ENCODE measurements at regions not wholly inside any gene's neighbourhood (a gene's known extent, or its start where the extent isn't known, plus 50 kb on each side); places are given as distances from the start of the nearest gene placed in this dataset.

DNA sequence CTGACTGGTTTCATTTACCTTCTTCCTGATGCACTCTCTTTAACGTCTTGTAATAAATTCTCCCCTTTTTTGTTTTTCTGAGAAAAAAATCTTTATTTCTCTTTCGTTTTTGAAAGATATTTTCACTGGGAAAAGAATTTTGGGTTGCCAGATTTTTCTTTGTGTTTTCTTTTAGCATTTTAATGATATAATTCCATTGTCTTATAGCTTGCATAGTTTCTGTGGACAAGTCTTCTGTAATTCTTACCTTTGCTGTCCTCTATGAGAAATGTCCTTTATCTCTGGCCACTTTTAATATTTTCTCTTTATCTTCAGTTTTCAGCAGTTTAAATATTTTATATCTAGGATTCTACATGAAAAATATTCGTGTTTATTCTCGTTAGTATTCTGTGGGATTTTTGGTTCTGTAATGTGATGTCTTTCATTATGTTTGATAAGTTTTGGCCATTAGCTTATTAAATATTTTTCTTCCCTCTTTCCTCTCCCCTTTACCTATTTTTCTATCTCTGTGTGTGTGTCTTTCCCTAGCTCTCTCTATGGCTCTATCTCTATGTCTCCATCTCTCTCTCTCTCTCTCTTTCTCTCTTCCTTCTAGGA, 236.5 kb downstream of the C16orf95 start:
- no peak for DNase-seq

DNA sequence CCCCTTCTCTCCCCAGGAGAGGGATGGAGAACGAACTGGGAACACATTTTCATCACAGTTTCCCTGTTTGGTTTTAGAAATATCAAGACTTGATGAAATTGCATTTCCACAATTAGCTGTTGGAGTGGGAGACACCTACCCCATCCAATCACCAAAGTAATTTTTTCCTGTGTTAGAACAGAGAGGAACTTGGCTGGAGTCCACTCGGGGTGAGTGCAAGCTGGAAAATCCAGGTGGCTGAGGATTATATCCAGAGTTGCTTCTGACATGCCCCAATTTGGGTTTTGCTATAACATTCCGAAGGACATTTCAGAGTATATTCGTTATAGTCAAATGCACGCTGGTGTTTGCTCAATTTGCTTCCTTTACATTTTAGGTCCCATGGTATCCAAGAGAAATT, 231.8 kb downstream of the C16orf95 start:
- no peak for DNase-seq

DNA sequence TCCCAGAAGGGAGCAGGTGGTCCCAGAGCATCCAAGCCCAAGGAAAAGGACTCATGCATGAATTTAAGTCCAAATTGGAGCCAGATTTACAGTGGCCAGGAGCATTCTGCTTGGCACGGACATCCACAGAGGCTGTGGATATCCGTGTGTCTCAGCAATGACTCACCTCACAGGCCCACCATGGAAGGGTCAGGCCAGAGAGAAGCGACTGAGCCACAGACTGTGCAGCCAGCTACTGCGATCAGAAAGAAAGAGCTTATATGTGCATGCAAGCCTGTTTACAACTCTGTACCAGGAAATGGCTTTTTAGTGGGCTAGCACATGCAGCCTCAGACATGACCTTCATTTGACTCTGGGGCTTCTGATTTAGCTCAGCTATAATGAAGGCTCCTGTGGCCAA, 231.0 kb downstream of the C16orf95 start:
- no peak for DNase-seq

DNA sequence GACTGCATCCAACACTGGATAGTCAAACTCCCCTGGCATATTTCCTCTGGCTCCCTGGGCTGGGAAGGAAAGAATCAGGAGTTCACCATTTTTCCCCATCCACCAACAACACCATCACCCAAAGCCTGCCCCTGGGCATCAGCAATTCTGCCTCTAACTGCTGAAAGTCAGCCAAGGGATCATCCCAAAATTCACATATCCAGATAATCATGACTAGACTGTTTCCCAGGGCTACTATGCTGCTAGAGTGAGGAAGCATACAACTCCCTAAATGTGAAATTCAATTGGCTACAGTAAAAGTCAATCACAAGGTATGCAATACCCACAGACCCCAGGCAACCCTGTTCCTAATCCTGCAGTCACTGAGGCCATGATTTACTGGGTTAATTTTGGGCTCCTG, 230.6 kb downstream of the C16orf95 start:
- DNase-seq: no peak

DNA sequence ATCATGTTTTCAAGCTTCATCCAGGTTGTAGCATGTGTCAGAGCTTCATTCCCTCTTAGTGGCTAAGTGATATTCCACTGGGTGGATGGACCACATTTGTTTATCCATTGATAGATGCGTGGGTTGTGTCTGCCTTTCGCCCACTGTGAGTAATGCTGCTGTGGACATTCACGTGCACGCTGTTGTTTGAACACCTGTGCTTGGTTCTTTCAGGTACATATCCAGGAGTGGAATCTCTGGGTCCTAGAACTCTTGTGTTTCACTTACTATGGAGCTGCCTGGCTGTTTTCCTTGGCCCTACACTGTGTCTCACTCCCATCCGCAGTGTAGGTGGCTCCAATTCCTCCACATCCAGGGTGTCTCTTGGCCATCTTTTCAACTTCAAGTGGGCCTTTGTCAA, 224.2 kb downstream of the C16orf95 start:
- DNase-seq: no peak

DNA sequence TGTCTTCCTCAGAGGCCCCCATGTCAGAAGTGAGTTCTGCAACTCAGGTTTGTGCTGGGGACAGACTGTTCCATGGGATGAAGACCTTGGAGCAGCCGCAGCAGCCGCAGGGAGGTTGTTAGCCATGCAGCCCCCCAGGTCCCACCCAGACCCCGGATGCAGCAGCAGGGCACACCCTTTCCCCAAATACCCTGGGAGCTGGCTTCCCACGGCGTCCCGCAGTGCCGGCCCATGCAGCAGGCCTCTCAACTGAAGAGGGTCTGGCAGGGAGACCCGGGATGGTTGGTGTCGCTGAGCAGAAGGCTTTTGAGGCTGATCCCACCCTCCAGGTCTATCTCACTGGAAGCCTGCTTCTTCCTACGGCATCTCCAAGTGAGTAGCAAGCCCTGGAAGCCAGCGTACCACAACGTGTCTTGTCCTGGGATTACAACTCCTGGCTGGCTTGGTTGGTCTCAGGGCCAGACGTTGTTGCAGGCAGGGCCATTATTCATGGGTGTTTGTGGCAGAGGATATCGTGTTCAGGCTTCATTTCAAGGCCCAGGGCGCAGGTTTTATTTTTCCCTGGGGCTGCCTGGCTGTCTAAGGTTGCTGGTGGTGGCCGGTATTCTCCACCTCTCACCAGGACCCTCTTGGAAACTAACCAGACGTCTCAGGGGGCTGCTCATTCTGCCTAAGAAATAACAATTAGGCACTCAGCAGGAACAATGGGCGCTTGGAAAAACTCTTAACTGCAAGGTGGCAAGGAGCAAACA, 223.2 kb downstream of the C16orf95 start:
- DNase-seq: no peak

DNA sequence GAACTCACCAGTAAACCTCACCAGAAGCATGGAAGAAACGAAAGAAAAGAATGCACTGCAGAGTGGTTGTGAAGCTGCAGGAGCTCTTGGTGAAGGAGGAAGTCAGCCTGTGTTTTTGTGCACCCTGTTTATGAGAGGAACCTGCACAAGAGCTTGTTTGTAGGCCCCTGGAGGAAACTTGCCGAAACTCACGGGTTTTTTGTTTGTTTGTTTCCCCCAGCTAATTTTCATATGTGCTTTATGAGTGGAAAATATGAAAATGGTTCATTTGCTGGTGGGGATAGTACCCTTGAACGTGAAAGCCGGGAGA, 222.7 kb downstream of the C16orf95 start:
- no peak for DNase-seq

DNA sequence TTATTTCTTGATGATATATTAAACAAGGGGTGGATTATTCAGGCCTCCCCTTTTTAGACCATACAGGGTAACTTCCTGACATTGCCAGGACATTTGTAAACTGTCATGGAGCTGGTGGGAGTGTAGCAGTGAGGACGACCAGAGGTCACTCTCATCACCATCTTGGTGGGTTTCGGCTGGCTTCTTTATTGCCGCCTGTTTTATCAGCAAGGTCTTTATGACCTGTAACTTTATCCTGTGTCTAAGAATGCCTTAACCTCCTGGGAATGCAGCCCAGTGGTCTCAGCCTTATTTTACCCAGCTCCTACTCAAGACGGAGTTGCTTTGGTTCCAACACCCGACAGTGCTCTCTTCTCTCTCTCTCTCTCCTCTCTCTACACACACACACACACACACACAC, 221.9 kb downstream of the C16orf95 start:
- no peak for DNase-seq

DNA sequence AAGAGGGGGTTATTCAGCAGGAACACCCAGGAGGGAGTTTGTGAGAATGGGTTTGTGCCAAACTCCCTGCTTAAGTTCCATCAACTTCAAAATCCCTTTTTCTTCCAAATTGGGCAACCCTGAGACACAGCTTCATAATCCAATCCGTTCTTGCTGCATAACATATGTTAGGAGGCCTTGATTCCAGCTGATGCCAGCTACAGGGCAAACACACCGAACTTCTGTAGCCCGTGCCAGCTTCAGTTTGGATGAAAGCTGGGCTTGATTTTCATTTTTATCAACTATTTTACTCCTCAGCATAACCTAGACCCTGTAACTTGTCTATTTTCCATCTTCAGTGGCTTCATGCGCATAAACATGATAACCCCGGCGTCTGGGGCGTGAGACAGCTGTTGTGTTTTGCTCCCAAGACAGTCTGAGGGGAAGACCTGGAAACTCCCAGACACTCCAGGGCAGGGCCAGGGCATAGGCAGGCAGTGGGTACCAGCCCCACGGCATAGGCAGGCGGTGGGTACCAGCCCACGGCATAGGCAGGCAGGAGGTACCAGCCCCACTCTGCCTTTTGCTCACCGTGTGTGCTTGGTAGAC, 220.4 kb downstream of the C16orf95 start:
- no peak for DNase-seq

DNA sequence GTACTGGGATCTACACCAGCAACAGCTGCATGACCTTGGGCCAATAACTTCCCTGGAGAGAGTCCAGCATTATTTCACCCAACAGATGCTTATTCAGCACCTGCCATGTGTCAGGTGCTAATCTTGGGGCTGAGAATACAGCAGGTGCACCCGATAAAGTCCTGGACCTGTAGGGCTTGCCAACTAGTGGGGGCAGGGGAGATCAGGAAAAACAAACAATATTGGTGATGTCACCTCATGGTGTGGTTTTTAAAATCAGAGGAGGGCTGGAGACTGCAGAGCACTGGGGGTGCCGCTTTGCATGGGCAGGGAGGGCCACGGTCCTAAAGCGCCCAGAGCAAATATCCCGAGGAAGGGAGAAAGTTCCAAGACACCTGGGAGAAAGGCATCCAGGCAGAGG, 218.8 kb downstream of the C16orf95 start:
- no peak for DNase-seq

DNA sequence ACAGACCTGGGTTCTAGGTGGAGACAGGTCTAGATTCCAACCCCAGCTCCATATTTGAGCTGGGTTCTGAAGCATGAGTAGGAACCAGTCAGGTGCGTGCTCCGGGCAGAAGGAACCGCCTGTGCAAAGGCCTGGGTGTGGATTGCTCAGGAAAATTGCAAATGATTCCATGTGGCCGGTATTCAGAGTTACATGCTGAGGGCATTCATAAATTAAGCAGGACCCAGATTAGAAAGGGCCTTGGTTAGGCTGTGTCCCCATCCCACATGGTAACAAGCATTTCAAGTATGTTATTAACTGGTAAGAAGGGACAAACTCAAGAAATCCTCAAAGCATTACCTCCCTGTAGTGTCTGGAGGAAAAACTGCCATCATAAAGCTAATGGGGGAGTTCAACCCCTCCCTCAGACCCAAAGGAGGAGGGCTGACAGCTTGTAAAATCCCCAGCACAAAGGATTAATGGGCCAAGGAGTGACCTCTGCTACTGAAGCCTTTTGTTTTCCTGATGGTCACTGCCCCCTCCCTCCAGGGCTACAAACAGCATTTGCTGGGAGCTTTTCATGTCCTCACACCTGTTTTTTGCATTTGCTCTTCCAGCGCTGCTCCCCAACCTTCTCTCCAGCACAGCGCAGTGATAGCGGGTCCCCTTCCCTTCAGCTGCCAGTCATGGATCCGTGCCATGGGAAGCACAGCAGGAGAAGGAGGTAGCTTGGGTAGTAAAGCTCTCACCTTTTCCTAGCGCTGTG, 218.0 kb downstream of the C16orf95 start:
- DNase-seq: no peak

DNA sequence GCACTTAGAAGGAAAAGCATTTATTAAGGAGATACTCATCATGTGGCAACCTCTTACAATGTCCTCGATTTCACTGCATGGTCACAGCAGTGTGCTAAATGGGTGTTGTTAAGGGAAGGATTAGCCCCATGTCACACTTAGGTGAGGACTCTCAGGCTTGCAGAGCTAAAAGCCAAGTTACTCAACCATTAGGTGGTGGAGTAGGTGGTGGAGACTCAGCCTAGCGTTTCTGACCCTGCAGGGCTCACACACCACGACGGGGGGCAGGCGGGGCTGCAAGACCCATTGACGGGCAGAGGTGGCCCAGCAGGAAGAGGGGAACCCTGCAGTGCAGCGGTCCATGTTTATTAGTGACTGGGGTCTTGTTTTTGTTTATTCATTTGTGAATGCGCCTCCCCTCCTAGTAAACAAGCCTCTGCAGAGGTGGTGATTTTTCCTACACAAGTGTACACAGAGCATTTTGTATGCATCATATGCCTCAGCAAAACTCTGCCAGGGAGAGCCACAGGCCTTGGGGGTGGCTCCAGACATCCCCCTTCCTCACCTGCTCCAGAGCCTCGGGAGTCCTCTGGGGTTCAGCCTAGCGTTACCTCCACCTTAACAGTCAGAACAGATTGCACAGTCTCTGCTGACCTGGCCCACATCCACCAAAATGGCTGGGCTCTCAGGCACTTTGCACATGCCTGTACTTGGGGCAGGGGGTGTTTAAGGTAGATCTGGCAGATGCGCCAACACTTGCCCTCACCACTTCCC, 216.7 kb downstream of the C16orf95 start:
- no peak for DNase-seq

DNA sequence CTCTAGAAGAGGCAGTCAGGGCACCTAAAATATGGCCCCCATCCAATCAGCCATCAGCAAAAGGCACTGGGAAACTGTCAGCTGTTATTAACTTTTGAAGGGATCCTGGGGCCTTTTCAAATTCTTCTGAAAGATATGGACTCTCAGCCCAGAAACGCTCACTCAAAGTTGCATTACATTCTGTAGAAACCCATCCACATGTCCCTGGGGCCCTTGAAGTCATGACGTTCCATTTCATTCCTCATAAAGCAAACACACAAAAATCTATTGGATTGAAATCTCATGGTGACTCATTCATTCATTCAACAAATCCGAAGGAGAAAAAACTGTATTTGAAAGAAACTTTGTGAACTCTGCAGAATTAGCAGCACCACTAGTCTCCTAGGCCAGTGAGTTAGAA, 215.3 kb downstream of the C16orf95 start:
- no peak for DNase-seq

DNA sequence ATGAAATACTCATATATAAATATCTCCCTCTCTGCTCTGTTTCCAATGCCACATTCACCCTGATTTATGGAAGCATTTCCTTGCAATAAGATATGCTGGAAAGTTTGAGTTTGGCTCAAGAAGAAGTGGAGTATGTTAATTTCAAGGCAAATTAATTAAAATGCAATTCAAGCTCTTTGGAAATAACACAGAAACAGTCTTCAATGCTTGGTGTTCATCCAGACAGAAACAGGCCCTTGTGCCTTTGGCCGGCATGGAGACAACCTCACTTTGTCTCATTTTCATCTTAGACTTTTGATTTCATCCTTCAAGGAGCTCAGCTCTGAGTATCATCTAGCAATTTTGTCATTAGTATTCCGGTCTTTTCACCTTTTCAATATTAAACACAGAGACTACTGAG, 210.0 kb downstream of the C16orf95 start:
- DNase-seq: no peak

DNA sequence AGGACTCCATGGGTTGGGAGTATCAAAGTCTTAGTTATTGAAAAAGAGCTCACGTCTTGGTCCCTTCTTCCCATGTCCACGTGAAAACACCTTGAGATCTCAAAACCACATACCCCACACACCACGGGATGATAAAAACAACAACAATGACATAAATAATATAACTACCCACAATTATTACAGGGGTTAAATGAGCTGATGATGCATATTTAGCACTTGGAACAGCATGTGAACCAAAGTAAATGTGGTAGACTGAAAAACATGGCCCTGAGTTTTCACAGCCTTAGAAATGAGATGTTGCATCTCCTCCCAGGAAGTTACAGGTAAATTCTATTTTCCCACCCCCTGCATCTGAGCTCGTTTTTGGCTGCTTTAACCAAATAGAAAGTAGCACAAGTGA, 208.9 kb downstream of the C16orf95 start:
- no peak for DNase-seq

DNA sequence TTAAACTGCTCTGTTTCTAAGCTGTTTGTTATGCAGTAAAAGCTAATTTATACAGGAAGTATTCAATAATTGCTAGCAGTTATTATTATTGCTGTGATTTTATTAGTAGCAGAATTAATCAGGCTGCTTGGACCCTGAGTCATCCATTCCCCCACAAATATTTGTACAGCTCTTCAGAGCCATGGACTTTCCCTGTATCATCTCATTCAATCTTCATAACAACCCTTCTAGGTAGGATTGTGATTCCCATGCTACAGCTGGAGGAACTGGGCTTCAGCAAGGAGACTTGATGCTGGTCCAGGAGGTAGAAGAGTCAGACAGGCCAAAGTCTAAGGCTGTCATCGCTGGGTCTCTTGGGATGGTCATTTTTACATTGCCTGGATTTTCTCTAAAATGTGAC, 208.3 kb downstream of the C16orf95 start:
- no peak for DNase-seq

DNA sequence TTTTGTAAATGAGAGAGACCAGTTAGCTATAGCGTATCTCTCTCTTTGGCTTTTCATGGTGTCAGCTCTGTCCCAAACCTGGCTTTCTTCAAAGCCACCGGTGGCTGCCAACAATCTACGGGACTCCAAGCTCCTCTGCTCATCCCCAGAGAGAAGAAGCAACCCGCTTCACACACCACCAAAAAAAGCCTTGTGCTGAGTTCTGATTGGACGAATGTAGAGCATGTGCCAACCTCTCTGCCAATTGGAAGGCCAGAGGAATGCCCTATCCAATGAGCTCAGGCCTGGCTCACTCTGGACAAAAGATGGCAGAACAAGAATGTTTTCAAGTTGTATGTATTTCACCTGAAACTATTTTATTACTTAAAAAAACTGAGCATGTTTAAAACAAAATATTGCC, 202.4 kb downstream of the C16orf95 start:
- no peak for DNase-seq

DNA sequence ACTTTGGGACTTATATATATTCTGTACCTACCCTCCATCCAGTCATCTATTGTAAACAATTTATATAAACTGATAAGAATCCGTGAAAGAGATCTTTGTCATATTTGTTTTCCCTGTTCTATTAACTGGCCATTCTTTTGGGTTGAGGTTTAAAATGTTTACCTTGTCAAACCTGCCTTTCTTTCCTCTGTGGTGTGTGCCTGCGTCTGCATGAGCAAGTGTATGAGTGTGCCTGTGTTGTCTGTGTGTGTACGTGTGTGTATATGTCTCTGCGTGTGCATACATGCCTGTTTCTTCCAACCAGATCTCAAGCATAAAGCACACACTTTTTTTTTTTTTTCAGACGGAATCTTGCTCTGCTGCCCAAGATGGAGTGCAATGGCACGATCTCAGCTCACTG, 201.5 kb downstream of the C16orf95 start:
- DNase-seq: no peak

DNA sequence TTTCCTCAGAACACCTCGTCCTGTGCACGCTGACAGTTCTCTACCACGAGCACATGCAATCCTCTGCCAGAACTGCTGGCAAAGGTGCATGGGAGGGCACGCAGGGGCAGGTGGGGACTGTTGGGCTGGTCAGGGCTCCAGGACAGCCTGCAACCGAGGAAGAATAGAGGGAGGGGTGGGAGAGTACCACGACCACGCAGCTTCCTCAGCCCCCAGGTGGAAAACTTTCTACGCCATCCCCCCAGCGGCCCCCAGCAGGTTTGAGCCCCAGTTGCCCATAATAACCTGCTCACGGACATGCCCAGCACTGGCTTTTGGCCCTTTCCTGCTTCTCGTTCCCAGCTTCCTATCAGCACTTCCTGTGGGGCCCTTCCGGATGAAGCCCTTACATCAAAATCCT, 199.3 kb downstream of the C16orf95 start:
- DNase-seq: no peak

DNA sequence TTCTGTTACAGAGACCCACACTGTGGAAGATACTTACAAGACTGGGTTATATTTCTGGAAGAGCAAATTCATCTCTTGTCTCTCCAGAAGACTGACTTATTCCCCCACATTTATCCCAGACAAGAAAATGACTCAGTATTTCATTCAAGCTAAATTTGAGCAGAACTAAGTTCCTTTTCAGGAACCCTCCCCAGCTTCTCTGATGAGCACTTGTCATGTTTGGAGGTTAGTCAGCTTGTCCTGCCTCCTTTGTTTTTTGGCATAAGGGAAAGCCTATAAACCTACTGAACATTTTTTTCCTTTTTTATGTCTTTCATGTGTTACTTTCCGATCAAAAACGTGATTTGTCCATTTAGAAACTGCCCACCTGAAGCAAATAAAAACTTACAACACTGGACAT, 198.0 kb downstream of the C16orf95 start:
- DNase-seq: no peak

DNA sequence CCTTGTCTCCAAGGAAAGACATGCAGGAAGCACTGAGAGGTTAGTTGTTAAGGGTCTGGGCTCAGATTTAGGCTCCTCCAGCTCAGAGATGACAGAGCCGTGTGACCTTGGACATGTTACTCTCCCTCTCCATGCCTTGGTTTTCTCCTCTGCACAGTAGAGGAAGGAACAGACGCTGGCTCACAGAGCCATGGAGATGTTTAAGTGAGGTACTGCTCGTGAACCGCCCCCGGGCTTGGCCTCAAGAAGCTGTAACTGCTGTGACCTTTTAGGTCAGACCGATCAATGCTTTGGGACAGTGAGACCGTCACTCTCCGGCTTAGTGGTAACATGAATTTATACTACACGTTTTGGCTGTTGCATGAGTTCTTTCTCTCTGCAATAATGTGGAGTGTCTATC, 197.4 kb downstream of the C16orf95 start:
- DNase-seq: no peak

DNA sequence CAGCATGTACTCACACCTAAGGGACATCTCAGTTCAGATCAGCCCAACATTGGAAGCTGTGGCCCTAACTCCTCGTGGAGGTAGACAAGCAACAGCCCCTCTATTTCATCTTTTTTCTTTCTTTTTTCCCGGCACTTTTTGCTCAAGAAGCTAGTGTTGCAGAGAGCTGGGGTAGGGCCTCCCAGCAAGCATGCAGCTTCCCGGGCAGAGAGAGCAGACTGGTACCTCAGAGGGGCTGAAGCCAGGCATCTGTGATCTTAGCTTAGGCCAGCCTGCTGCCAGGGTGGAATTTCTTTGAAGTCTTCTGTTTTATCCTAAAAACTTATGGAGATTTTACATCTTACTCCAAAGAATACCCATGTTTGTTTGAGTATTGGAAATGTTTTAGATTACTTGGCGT, 195.4 kb downstream of the C16orf95 start:
- DNase-seq: no peak

DNA sequence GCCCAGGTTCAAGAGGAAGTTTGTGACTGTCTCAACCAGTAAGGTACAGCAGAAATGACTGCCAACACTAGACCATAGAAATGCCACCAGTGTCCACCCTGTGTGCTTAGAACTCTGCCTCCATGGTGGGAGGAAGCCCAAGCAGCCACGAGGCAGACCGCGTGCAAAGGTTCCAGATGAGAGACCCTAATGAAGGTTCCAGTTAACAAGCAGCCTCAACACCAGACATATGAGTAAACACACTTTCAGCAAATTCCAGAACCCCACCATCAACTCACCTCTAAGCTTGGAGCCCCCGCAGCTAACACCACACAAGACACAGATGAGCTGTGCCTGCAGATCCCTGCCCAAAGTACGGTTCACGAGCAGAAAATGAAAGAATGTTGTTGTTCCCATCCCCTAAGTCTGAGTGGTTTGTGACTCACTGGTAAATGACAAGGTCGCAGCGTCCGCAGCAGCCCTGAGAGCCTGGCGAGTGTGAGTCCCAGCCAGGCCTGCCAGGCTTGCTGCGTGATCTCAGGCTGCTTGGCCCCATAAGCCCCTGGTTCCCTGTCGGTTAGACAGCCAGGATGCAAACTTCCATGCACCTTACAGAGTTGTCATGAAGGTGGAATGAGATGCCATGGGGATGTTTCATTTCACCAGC, 193.7 kb downstream of the C16orf95 start:
- DNase-seq: no peak
